H9 (cell line): ENCODE measurements at regions not wholly inside any gene's neighbourhood (a gene's known extent, or its start where the extent isn't known, plus 50 kb on each side); places are given as distances from the start of the nearest gene placed in this dataset.

ENCODE experiments used
- DNase-seq: peaks from one replicate; pipeline ENCODE4 v3.0.0-alpha.2; 2017
- H2AFZ ChIP-seq: one replicate; pipeline ENCODE4 v1.6.1; 2013; ENCODE audit warnings: mild to moderate bottlenecking, low read length, control low read depth, moderate library complexity
- H2AK5ac ChIP-seq: 2 replicates; pipeline ENCODE4 v1.6.1; 2013; ENCODE audit warnings: low read length, control low read depth, mixed read lengths; ENCODE audit not compliant: insufficient read length
- H2BK120ac ChIP-seq: one replicate; pipeline ENCODE4 v1.6.1; 2013; ENCODE audit warnings: low read depth, mild to moderate bottlenecking, low read length, control low read depth, inconsistent platforms; ENCODE audit not compliant: poor library complexity, severe bottlenecking
- H2BK12ac ChIP-seq: 2 replicates; pipeline ENCODE4 v1.6.1; 2013; ENCODE audit warnings: low read length, control low read depth, mixed read lengths, low read depth; ENCODE audit not compliant: insufficient read length
- H2BK15ac ChIP-seq: 2 replicates; pipeline ENCODE4 v1.6.1; 2013; ENCODE audit warnings: low read depth, low read length, control low read depth
- H2BK20ac ChIP-seq: one replicate; pipeline ENCODE4 v1.6.1; 2013; ENCODE audit warnings: low read depth, mild to moderate bottlenecking, low read length, control low read depth, inconsistent platforms; ENCODE audit not compliant: poor library complexity, severe bottlenecking
- H2BK5ac ChIP-seq: 2 replicates; pipeline ENCODE4 v1.6.1; 2013; ENCODE audit warnings: low read length, control low read depth, mixed read lengths; ENCODE audit not compliant: insufficient read length
- H3K14ac ChIP-seq: 2 replicates; pipeline ENCODE4 v1.6.1; 2013; ENCODE audit warnings: low read length, control low read depth; ENCODE audit not compliant: insufficient read depth
- H3K18ac ChIP-seq: 2 replicates; pipeline ENCODE4 v1.6.1; 2013; ENCODE audit warnings: low read depth, mild to moderate bottlenecking, mixed read lengths, low read length, control low read depth; ENCODE audit not compliant: insufficient read length
- H3K23ac ChIP-seq: 2 replicates; pipeline ENCODE4 v1.6.1; 2013; ENCODE audit warnings: low read length, control low read depth, mixed read lengths, low read depth; ENCODE audit not compliant: insufficient read length
- H3K23me2 ChIP-seq: 2 replicates; pipeline ENCODE4 v1.6.1; 2013; ENCODE audit warnings: low read depth, mild to moderate bottlenecking, mixed read lengths, low read length, control low read depth; ENCODE audit not compliant: insufficient read length, poor library complexity, severe bottlenecking
- H3K27ac ChIP-seq: 2 replicates; pipeline ENCODE4 v1.5.1; 2013; ENCODE audit warnings: low read length, control low read depth, mixed read lengths, low read depth; ENCODE audit not compliant: insufficient read length
- H3K27me3 ChIP-seq: 2 replicates; pipeline ENCODE4 v1.6.1; 2013; ENCODE audit warnings: low read length, control low read depth, inconsistent platforms; ENCODE audit not compliant: insufficient read depth
- H3K4ac ChIP-seq: 2 replicates; pipeline ENCODE4 v1.6.1; 2013; ENCODE audit warnings: low read depth, mild to moderate bottlenecking, control low read depth, inconsistent platforms, low read length, moderate library complexity
- H3K4me1 ChIP-seq: 2 replicates; pipeline ENCODE4 v1.6.1; 2013; ENCODE audit warnings: low read length, control low read depth, inconsistent platforms; ENCODE audit not compliant: insufficient read depth
- H3K4me2 ChIP-seq: 2 replicates; pipeline ENCODE4 v1.6.1; 2013; ENCODE audit warnings: low read length, control low read depth, mixed read lengths; ENCODE audit not compliant: insufficient read length, insufficient read depth
- H3K56ac ChIP-seq: 2 replicates; pipeline ENCODE4 v1.6.1; 2013; ENCODE audit warnings: low read depth, mild to moderate bottlenecking, mixed read lengths, low read length, control low read depth; ENCODE audit not compliant: insufficient read length
- H3K79me1 ChIP-seq: 2 replicates; pipeline ENCODE4 v1.6.1; 2013; ENCODE audit warnings: low read depth, mild to moderate bottlenecking, moderate library complexity, low read length, control low read depth, inconsistent platforms; ENCODE audit not compliant: insufficient read depth, poor library complexity, severe bottlenecking
- H3K79me2 ChIP-seq: 2 replicates; pipeline ENCODE4 v1.6.1; 2013; ENCODE audit warnings: low read length, control low read depth, inconsistent platforms; ENCODE audit not compliant: insufficient read depth
- H3K9ac ChIP-seq: 2 replicates; pipeline ENCODE4 v1.6.1; 2013; ENCODE audit warnings: low read length, control low read depth, mixed read lengths; ENCODE audit not compliant: insufficient read length; ENCODE audit errors: extremely low read depth
- H3K9me3 ChIP-seq: one replicate; pipeline ENCODE4 v1.6.1; 2013; ENCODE audit warnings: low read depth, low read length, inconsistent platforms; ENCODE audit not compliant: control insufficient read depth
- H3T11ph ChIP-seq: one replicate; pipeline ENCODE4 v1.6.1; 2013; ENCODE audit warnings: mild to moderate bottlenecking, low read length, control low read depth, inconsistent platforms
- H4K20me1 ChIP-seq: one replicate; pipeline ENCODE4 v1.6.1; 2013; ENCODE audit not compliant: control insufficient read depth, insufficient read length, insufficient read depth
- H4K5ac ChIP-seq: 2 replicates; pipeline ENCODE4 v1.6.1; 2013; ENCODE audit warnings: low read depth, mild to moderate bottlenecking, mixed read lengths, low read length, control low read depth; ENCODE audit not compliant: insufficient read length
- H4K8ac ChIP-seq: replicated peaks from 2 replicates; pipeline ENCODE4 v1.6.1; 2013; ENCODE audit warnings: low read length, control low read depth, mixed read lengths, low read depth; ENCODE audit not compliant: insufficient read length
- H4K91ac ChIP-seq: 2 replicates; pipeline ENCODE4 v1.6.1; 2013; ENCODE audit warnings: low read depth, mild to moderate bottlenecking, moderate library complexity, mixed read lengths, low read length, control low read depth; ENCODE audit not compliant: insufficient read length
- H3K27ac Mint-ChIP-seq, 3 experiments: 2 replicates in 2 of 3; 3 replicates in 1 of 3; pipeline ENCODE4 v1.8.0; 2020 to 2021; ENCODE audit warnings: mixed read lengths in 3 of 3, mild to moderate bottlenecking in 1 of 3, moderate library complexity in 1 of 3
- H3K27me3 Mint-ChIP-seq: 2 replicates; pipeline ENCODE4 v1.8.0; 2021; ENCODE audit warnings: low read depth, mild to moderate bottlenecking, moderate library complexity, mixed read lengths
- H3K36me3 Mint-ChIP-seq, 3 experiments: 2 replicates in 2 of 3; 3 replicates in 1 of 3; pipeline ENCODE4 v1.8.0; 2020 to 2021; ENCODE audit warnings: low read depth in 3 of 3, mixed read lengths in 3 of 3; ENCODE audit not compliant: insufficient read depth in 1 of 3
- H3K4me1 Mint-ChIP-seq, 2 experiments: 2 replicates each; pipeline ENCODE4 v1.8.0; 2020; ENCODE audit warnings: mixed read lengths in 2 of 2
- H3K4me3 Mint-ChIP-seq, 2 experiments: 2 replicates in 1 of 2; 3 replicates in 1 of 2; pipeline ENCODE4 v1.8.0; 2020 to 2021; ENCODE audit warnings: mild to moderate bottlenecking in 2 of 2, mixed read lengths in 2 of 2, moderate library complexity in 1 of 2
- H3K9me3 Mint-ChIP-seq, 2 experiments: 2 replicates in 1 of 2; 3 replicates in 1 of 2; pipeline ENCODE4 v1.8.0; 2020; ENCODE audit warnings: mild to moderate bottlenecking in 2 of 2, mixed read lengths in 2 of 2, moderate library complexity in 1 of 2
- CTCF ChIP-seq: fragments of 200-600 bp; sonication (generic); conservative IDR thresholded peaks from 3 replicates; pipeline ENCODE4 v1.8.0; 2021; ENCODE audit warnings: antibody characterized with exemption, mild to moderate bottlenecking
- WGBS: extraction: QIAGEN DNeasy Blood & Tissue Kit; methylation state at CpG from one replicate; pipeline ENCODE4 v1.1.7; 2013; ENCODE audit warnings: missing lambda C conversion rate, low lambda C conversion rate, mixed read lengths; ENCODE audit not compliant: insufficient read length; ENCODE audit errors: extremely low coverage; 5-methylcytosine and 5-hydroxymethylcytosine counted together

- H3K27me3 Mint-ChIP-seq: no peaks in the 10 kb centered on the region; the same call in 1 of the 2 replicates
- H3K36me3 Mint-ChIP-seq: peaks cover 4 to 7% (median 6%) of the 10 kb centered on the region in 3 experiments; a peak in 4 of 7 replicates
These were observed 322.8 kb upstream of the EDA2R start for GRCh38 chrX:66961665-66962064.

More at GRCh38 chrX:66961665-66962064, 322.8 kb upstream of the EDA2R start:
- no peak overlapping the region for H3K9ac ChIP-seq
- no peak overlapping the region for H2BK12ac ChIP-seq
- Mint-ChIP-seq H3K4me1 (no peaks in the 10 kb centered on the region), H3K9me3 (peaks cover 78 to 82% of the 10 kb centered on the region in 2 experiments), H3K27ac (no peak overlapping the region), H3K4me3 (no peak overlapping the region)
- H3K14ac ChIP-seq: no peak overlapping the region
- H4K20me1 ChIP-seq: no peaks in the 10 kb centered on the region
- H3K4me1 ChIP-seq: no peaks in the 10 kb centered on the region
- no peaks in the 10 kb centered on the region for H3K79me2 ChIP-seq
- H2AFZ ChIP-seq: no peak overlapping the region
- peaks cover 18% of the 10 kb centered on the region for H3K9me3 ChIP-seq
- no peak overlapping the region for H2BK120ac ChIP-seq
- H3K27me3 ChIP-seq: no peaks in the 10 kb centered on the region
- DNase-seq: no peak
- no peaks in the 10 kb centered on the region for H3K23me2 ChIP-seq
- H3K4ac ChIP-seq: no peak overlapping the region
- WGBS: no CpG with 5 or more reads among the region's 3 CpGs
- H3K4me2 ChIP-seq: no peak overlapping the region
- H3K79me1 ChIP-seq: no peaks in the 10 kb centered on the region
- H4K5ac ChIP-seq: no peak overlapping the region
- H3K23ac ChIP-seq: no peak overlapping the region
- no peak for TF ChIP-seq CTCF
- H3K56ac ChIP-seq: no peak overlapping the region
- no peak overlapping the region for H2AK5ac ChIP-seq
- no peak overlapping the region for H4K8ac ChIP-seq
- H3T11ph ChIP-seq: no peak overlapping the region
- H2BK20ac ChIP-seq: no peak overlapping the region
- H2BK15ac ChIP-seq: no peak overlapping the region
- no peak overlapping the region for H3K18ac ChIP-seq
- H4K91ac ChIP-seq: no peak overlapping the region
- H2BK5ac ChIP-seq: no peak overlapping the region
- H3K27ac ChIP-seq: no peak overlapping the region
